ENCODE measurements at regions not wholly inside any gene's neighbourhood (a gene's known extent, or its start where the extent isn't known, plus 50 kb on each side); places are given as distances from the start of the nearest gene placed in this dataset.

DNA sequence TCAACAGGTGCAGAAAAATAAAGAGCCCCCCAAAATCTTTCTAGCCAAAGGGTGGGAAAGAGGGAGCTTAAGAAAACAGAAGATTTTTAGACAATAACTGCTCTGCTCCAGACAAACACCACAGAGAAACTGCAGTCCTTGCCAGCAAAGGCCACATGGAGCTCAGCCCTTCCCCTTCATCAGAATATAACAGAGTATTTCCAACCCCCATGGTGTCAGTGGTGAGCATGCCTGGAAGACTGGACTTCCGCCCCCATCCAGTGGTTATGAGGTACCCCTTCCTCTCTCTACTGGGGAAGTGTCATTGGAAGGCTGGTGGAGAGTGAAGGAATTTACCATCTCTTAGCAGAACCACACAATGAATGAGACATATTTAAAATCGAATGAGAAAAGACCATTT is 1007.3 kb upstream of the CELF2 start:
- BruUV-seq (replicated peaks) = no TSS peak
- DNase-seq (ENCODE audit: low read depth, low spot score) (no peak), FAIRE-seq (no peak)
- no peaks in the 10 kb centered on the region for H4K20me1 ChIP-seq (replicated peaks; ENCODE audit: control insufficient read depth, extremely low read depth, insufficient read depth, low read length)
- ChIA-PET CTCF (no interaction called here), POLR2A (no interaction called here)
- no peak overlapping the region for H3K27ac ChIP-seq (ENCODE audit: insufficient read depth, low read depth, low read length)
- no peak overlapping the region for H2AFZ ChIP-seq (ENCODE audit: low read depth, low read length)
- H3K4me1 ChIP-seq (ENCODE audit: control insufficient read depth, extremely low read depth, insufficient read depth, low read length) = no peaks in the 10 kb centered on the region
- dilution Hi-C loops (cut with MboI; ENCODE audit: extremely low pct_ligation_motif_present, low sequenced_read_pairs) (no loop called here), intact Hi-C loops (cut with micrococcal nuclease) (no loop called here)
- H3K9me1 ChIP-seq (replicated peaks; ENCODE audit: control insufficient read depth, extremely low read depth, insufficient read depth, low read length) = no peaks in the 10 kb centered on the region
- H3K4me3 ChIP-seq (replicated peaks in 1 of 3; ENCODE audit: insufficient read depth in 1 of 3, low read depth in 1 of 3, low read length in 3 of 3) = no peak overlapping the region
- no peaks in the 10 kb centered on the region for H3K9me3 ChIP-seq (replicated peaks; ENCODE audit: control insufficient read depth, insufficient read depth, low read length)
- H3K27me3 ChIP-seq (ENCODE audit: control insufficient read depth in 2 of 2, insufficient read depth in 2 of 2, low read length in 2 of 2) = no peaks in the 10 kb centered on the region
- H3K9ac ChIP-seq (replicated peaks; ENCODE audit: extremely low read depth, insufficient read depth, low read length) = no peak overlapping the region
- TF ChIP-seq, protein P1, sequence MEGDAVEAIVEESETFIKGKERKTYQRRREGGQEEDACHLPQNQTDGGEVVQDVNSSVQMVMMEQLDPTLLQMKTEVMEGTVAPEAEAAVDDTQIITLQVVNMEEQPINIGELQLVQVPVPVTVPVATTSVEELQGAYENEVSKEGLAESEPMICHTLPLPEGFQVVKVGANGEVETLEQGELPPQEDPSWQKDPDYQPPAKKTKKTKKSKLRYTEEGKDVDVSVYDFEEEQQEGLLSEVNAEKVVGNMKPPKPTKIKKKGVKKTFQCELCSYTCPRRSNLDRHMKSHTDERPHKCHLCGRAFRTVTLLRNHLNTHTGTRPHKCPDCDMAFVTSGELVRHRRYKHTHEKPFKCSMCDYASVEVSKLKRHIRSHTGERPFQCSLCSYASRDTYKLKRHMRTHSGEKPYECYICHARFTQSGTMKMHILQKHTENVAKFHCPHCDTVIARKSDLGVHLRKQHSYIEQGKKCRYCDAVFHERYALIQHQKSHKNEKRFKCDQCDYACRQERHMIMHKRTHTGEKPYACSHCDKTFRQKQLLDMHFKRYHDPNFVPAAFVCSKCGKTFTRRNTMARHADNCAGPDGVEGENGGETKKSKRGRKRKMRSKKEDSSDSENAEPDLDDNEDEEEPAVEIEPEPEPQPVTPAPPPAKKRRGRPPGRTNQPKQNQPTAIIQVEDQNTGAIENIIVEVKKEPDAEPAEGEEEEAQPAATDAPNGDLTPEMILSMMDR (IDR thresholded peaks at IDR 0.05; ENCODE audit: extremely low read depth in 1 of 2, insufficient read depth in 1 of 2, low read depth in 1 of 2, low read length in 2 of 2) = no peak
- TF ChIP-seq FOS (IDR thresholded peaks at IDR 0.05; ENCODE audit: borderline replicate concordance, insufficient read depth, low read length) = no peak
- TF ChIP-seq GATA2 (IDR thresholded peaks at IDR 0.05; ENCODE audit: insufficient read depth, insufficient read length, low read depth, low read length) = no peak
- TF ChIP-seq POLR2AphosphoS5 (IDR thresholded peaks at IDR 0.05; ENCODE audit: insufficient read depth, low read depth, low read length) = no peak
- TF ChIP-seq MYC (IDR thresholded peaks at IDR 0.05; ENCODE audit: low read depth, low read length) = no peak
- TF ChIP-seq POLR2A (IDR thresholded peaks at IDR 0.05; ENCODE audit: low read depth, low read length) = no peak
- TF ChIP-seq, protein P2, sequence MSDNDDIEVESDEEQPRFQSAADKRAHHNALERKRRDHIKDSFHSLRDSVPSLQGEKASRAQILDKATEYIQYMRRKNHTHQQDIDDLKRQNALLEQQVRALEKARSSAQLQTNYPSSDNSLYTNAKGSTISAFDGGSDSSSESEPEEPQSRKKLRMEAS (IDR thresholded peaks at IDR 0.05; ENCODE audit: insufficient read depth, insufficient read length) = no peak
- H3K4me2 ChIP-seq (ENCODE audit: insufficient read depth, low read length) = no peak overlapping the region
- no peaks in the 10 kb centered on the region for H3K79me2 ChIP-seq (ENCODE audit: control insufficient read depth, insufficient read depth, low read length)
- no peaks in the 10 kb centered on the region for H3K36me3 ChIP-seq (ENCODE audit: control insufficient read depth in 2 of 2, extremely low read depth in 1 of 2, insufficient read depth in 2 of 2, low read length in 2 of 2)

DNA sequence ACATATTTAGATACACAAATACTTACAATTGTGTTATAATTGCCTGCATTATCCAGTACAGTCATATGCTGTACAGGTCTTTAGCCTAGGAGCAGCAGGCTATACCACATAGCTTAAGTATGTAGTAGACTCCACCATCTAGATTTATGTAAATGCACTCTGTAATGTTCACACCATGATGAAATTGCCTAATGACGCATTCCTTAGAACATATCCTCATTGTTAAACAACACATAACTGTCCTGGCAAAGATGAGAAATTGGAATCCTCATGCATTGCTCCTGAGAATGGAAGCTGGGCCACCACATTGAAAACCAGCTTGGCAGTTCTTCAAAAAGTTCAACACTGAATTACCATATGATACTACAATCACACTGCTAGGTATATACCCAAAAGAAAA is 1002.8 kb upstream of the CELF2 start:
- Histone ChIP-seq H3K9ac (replicated peaks; ENCODE audit: extremely low read depth, insufficient read depth, low read length) (no peak overlapping the region), H3K79me2 (ENCODE audit: control insufficient read depth, insufficient read depth, low read length) (no peaks in the 10 kb centered on the region), H3K27me3 (ENCODE audit: control insufficient read depth in 2 of 2, insufficient read depth in 2 of 2, low read length in 2 of 2) (no peaks in the 10 kb centered on the region), H3K36me3 (ENCODE audit: control insufficient read depth in 2 of 2, extremely low read depth in 1 of 2, insufficient read depth in 2 of 2, low read length in 2 of 2) (no peaks in the 10 kb centered on the region), H3K27ac (ENCODE audit: insufficient read depth, low read depth, low read length) (no peak overlapping the region), H3K4me3 (replicated peaks in 1 of 3; ENCODE audit: insufficient read depth in 1 of 3, low read depth in 1 of 3, low read length in 3 of 3) (no peak overlapping the region), H3K4me2 (ENCODE audit: insufficient read depth, low read length) (no peak overlapping the region), H3K4me1 (ENCODE audit: control insufficient read depth, extremely low read depth, insufficient read depth, low read length) (no peaks in the 10 kb centered on the region), H3K9me1 (replicated peaks; ENCODE audit: control insufficient read depth, extremely low read depth, insufficient read depth, low read length) (no peaks in the 10 kb centered on the region), H4K20me1 (replicated peaks; ENCODE audit: control insufficient read depth, extremely low read depth, insufficient read depth, low read length) (no peaks in the 10 kb centered on the region), H3K9me3 (replicated peaks; ENCODE audit: control insufficient read depth, insufficient read depth, low read length) (no peaks in the 10 kb centered on the region), H2AFZ (ENCODE audit: low read depth, low read length) (no peak overlapping the region)
- dilution Hi-C loops (cut with MboI; ENCODE audit: extremely low pct_ligation_motif_present, low sequenced_read_pairs) = no loop called here
- no TSS peak for BruUV-seq (replicated peaks)
- CTCF ChIA-PET = no interaction called here
- POLR2A ChIA-PET = no interaction called here
- DNase-seq (ENCODE audit: low read depth, low spot score) (no peak), FAIRE-seq (no peak)
- TF ChIP-seq MYC (IDR thresholded peaks at IDR 0.05; ENCODE audit: low read depth, low read length) (no peak), GATA2 (IDR thresholded peaks at IDR 0.05; ENCODE audit: insufficient read depth, insufficient read length, low read depth, low read length) (no peak), EZH2 (IDR thresholded peaks at IDR 0.05; ENCODE audit: borderline replicate concordance, low read depth, low read length, severe bottlenecking) (no peak), FOS (IDR thresholded peaks at IDR 0.05; ENCODE audit: borderline replicate concordance, insufficient read depth, low read length) (no peak), POLR2A (IDR thresholded peaks at IDR 0.05; ENCODE audit: low read depth, low read length) (no peak), POLR2AphosphoS5 (IDR thresholded peaks at IDR 0.05; ENCODE audit: insufficient read depth, low read depth, low read length) (no peak), JUN (IDR thresholded peaks at IDR 0.05; ENCODE audit: borderline replicate concordance, insufficient read depth, insufficient read length, low read depth) (no peak)
- TF ChIP-seq, protein P2 (IDR thresholded peaks at IDR 0.05; ENCODE audit: insufficient read depth, insufficient read length) = no peak
- TF ChIP-seq, protein P1 (IDR thresholded peaks at IDR 0.05; ENCODE audit: extremely low read depth in 1 of 2, insufficient read depth in 1 of 2, low read depth in 1 of 2, low read length in 2 of 2) = no peak
- intact Hi-C loops (cut with micrococcal nuclease) = no loop called here

All from endothelial cell of umbilical vein (primary cell).